ENCODE measurements at regions not wholly inside any gene's neighbourhood (a gene's known extent, or its start where the extent isn't known, plus 50 kb on each side); places are given as distances from the start of the nearest gene placed in this dataset.

GRCh38 chr11:97574976-97575665 lies 1185.3 kb downstream of the JRKL start:
- H3K27ac Mint-ChIP-seq, result no peak overlapping the region
- no peaks in the 10 kb centered on the region for H3K27me3 ChIP-seq
- no peak overlapping the region for H3K27ac ChIP-seq
- TF ChIP-seq EZH2 (IDR thresholded peaks at IDR 0.05) (no peak), EZH2phosphoT487 (IDR thresholded peaks at IDR 0.05) (no peak), CTCF (IDR thresholded peaks at IDR 0.05) (no peak)
- DNase-seq (ENCODE audit: low spot score), result no peak
- no peaks in the 10 kb centered on the region for H3K27me3 Mint-ChIP-seq (ENCODE audit: insufficient read depth, low read depth)
- H3K4me2 ChIP-seq, result no peak overlapping the region
- H3K4me3 ChIP-seq, result no peak overlapping the region
- H3K9me3 ChIP-seq (ENCODE audit: low read depth), result no peaks in the 10 kb centered on the region
- H3K4me1 ChIP-seq, result no peaks in the 10 kb centered on the region
- H3K36me3 ChIP-seq, result no peaks in the 10 kb centered on the region
- H3K9me3 Mint-ChIP-seq, result no peaks in the 10 kb centered on the region
- no peaks in the 10 kb centered on the region for H3K79me2 ChIP-seq (ENCODE audit: low read depth)
- H3K4me1 Mint-ChIP-seq, result no peaks in the 10 kb centered on the region
- no peak overlapping the region for H3K4me3 Mint-ChIP-seq
- no peaks in the 10 kb centered on the region for H3K36me3 Mint-ChIP-seq
- no peaks in the 10 kb centered on the region for H3F3A ChIP-seq (ENCODE audit: low read depth)
- H3K9ac ChIP-seq, result no peak overlapping the region
- no peak overlapping the region for H2AFZ ChIP-seq (replicated peaks)
- H4K20me1 ChIP-seq (ENCODE audit: low read depth), result no peaks in the 10 kb centered on the region

GRCh38 chr11:97607291-97608000 lies 1217.6 kb downstream of the JRKL start:
- peaks cover 9% of the 10 kb centered on the region for H3K9me3 Mint-ChIP-seq
- no peak for DNase-seq (ENCODE audit: low spot score)
- H3K36me3 Mint-ChIP-seq, result no peaks in the 10 kb centered on the region
- Histone ChIP-seq H3K27me3 (no peaks in the 10 kb centered on the region), H3K36me3 (no peaks in the 10 kb centered on the region), H3K27ac (no peak overlapping the region), H3F3A (ENCODE audit: low read depth) (no peaks in the 10 kb centered on the region), H2AFZ (replicated peaks) (no peak overlapping the region), H3K4me2 (no peak overlapping the region), H3K4me1 (no peaks in the 10 kb centered on the region), H3K9me3 (ENCODE audit: low read depth) (no peaks in the 10 kb centered on the region), H4K20me1 (ENCODE audit: low read depth) (no peaks in the 10 kb centered on the region), H3K4me3 (no peak overlapping the region), H3K9ac (no peak overlapping the region), H3K79me2 (ENCODE audit: low read depth) (no peaks in the 10 kb centered on the region)
- H3K4me1 Mint-ChIP-seq, result no peaks in the 10 kb centered on the region
- TF ChIP-seq EZH2 (IDR thresholded peaks at IDR 0.05), result no peak
- TF ChIP-seq CTCF (IDR thresholded peaks at IDR 0.05), result no peak
- no peak for TF ChIP-seq EZH2phosphoT487 (IDR thresholded peaks at IDR 0.05)
- no peak overlapping the region for H3K27ac Mint-ChIP-seq
- peaks cover 10% of the 10 kb centered on the region for H3K27me3 Mint-ChIP-seq (ENCODE audit: insufficient read depth, low read depth)
- H3K4me3 Mint-ChIP-seq, result no peak overlapping the region

GRCh38 chr11:97610000-97610399 lies 1220.2 kb downstream of the JRKL start:
- Histone ChIP-seq H3K9ac (no peak overlapping the region), H3K79me2 (ENCODE audit: low read depth) (no peaks in the 10 kb centered on the region), H3K9me3 (ENCODE audit: low read depth) (no peaks in the 10 kb centered on the region), H3K27me3 (no peaks in the 10 kb centered on the region), H3K4me1 (no peaks in the 10 kb centered on the region), H2AFZ (replicated peaks) (no peak overlapping the region), H3K4me2 (no peak overlapping the region), H3K27ac (no peak overlapping the region), H3F3A (ENCODE audit: low read depth) (no peaks in the 10 kb centered on the region), H3K4me3 (no peak overlapping the region), H3K36me3 (no peaks in the 10 kb centered on the region), H4K20me1 (ENCODE audit: low read depth) (no peaks in the 10 kb centered on the region)
- DNase-seq (ENCODE audit: low spot score), result no peak
- Mint-ChIP-seq H3K4me3 (no peak overlapping the region), H3K27ac (no peak overlapping the region), H3K9me3 (peaks cover 9% of the 10 kb centered on the region), H3K36me3 (no peaks in the 10 kb centered on the region), H3K27me3 (ENCODE audit: insufficient read depth, low read depth) (peaks cover 10% of the 10 kb centered on the region), H3K4me1 (no peaks in the 10 kb centered on the region)
- TF ChIP-seq EZH2phosphoT487 (IDR thresholded peaks at IDR 0.05) (no peak), CTCF (IDR thresholded peaks at IDR 0.05) (no peak), EZH2 (IDR thresholded peaks at IDR 0.05) (no peak)
